Skin of body (tissue), 1 donor: ENCODE measurements at regions not wholly inside any gene's neighbourhood (a gene's known extent, or its start where the extent isn't known, plus 50 kb on each side); places are given as distances from the start of the nearest gene placed in this dataset.
"Not testable (repeated sequence)": the region's sequence is repeated elsewhere in the genome, so short reads cannot be mapped to it uniquely, and the experiment has no call there.

ENCODE experiments used
- DNase-seq: peaks from one replicate; lab custom pipeline; 2025; lab: John Stamatoyannopoulos, UW

GRCh38 chr11:37946155-37946766 is 1348.2 kb upstream of the RAG2 start:
- DNase-seq = peak; percentile 1

- DNase-seq = no peak
Observed at GRCh38 chr11:37942081-37942480, 1344.0 kb upstream of the RAG2 start.

DNA sequence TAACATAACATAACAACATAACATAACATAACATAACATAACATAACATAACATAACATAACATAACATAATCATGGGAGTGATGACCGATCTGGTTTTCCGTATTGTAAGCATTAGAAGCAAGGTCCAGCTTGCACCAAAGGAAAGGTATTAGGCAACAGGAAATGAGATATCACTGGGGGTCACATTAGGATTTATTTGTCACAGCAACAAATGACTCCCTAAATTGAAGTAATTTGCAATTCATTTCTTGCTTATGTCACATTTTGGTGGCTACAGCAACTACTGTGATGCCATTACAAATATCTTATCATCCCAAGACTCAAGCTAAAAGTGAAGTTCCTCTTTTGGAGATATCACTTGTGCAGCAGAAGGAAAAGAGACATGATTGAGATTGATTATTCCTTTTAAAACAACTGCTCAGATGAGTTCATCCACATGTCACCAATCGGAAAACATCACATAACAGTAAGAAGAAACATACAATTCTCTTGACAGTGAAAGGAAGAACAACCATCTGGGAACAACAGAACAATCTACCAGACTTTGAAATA is 1331.1 kb upstream of the RAG2 start:
- DNase-seq = no peak

DNA sequence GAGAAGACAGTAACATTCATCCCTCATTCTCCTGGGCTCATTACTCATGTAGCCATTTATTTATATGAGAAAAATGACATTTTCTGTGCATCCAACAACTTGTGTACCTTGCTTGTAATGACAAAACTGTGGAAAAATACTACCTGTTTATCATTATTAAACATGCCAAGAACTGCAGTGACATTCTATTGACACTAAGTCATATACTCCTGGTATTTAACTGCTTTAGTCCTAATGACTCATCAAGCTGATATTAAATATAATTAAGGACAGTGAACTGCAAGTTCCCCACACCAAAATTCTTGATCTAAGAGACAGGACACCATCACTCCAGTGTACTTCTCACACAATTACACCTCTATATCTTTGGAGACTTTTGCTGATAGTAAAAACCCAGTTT is 1328.7 kb upstream of the RAG2 start:
- DNase-seq = no peak

- no peak for DNase-seq
Observed at GRCh38 chr11:37916331-37916730, 1318.3 kb upstream of the RAG2 start.

DNA sequence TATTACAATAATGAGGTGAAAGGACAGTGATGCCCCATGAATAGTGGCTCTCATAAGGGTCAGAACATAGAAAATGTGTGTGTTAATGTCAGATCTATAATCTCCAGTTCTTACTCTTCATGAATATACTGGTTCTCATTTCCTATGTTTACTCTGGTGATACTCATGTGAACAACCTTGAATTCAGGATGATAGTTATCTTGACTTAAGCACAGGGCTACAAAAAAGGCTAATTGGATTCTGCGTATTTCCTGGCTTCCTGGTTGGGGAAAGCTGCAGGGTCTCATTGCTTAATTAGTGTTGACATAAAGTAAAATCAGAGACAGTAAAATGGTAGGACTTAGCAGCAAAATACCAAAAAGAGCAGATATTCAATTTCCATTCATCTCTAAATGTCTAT is 1316.8 kb upstream of the RAG2 start:
- DNase-seq = no peak

DNA sequence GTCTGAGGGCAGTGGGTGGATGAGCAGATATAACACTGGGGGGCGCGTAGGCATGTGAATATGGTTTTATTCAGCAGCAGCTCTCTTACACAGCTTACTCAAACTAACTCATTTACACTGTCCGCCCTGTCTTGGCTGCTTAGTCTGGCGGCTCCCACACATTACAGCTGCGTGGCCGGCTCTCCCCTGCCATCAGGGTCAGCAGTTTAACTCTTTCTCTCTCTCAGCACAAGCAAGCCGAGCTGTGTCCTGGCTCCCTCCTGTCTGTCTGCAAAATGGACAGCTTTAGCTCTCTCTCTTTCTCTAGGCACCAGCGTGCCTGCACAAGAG is 1310.1 kb upstream of the RAG2 start:
- DNase-seq = no peak

DNA sequence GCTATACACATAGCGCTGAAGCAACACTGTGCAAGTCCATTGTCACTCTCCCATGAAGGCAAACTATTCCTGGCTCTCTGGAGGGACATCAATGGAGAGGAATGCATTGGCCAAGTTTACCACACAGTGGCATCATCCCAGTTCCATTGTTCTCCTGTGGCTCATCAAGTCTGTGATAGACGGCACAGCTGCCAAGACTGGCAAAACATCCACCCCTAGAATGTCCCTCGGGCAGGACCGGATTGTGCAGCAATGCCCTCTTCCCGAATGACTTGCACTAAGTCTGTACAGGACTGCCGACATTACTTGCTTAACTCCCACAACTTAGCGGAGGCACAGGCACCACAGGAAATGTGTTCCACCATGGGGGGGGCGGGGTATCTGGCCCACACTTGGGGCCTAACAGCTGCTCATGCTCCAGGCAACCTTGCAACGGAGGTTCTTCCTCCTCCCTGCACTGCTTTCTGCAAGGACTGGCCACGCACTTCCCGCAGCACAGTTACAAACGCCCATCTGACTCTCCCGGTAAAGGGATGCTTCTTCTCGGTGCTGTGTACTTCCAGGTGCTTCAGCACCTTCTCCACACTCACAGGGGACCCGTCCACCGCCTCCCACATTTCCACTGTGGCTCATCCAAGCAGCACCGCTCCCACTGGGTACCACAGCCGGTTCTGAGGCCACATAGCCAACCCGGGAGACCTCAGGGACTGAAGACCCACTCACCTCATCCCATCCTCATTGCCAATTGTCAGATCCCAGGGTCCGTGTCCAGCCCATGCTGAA is 1309.6 kb upstream of the RAG2 start:
- DNase-seq = no peak

DNA sequence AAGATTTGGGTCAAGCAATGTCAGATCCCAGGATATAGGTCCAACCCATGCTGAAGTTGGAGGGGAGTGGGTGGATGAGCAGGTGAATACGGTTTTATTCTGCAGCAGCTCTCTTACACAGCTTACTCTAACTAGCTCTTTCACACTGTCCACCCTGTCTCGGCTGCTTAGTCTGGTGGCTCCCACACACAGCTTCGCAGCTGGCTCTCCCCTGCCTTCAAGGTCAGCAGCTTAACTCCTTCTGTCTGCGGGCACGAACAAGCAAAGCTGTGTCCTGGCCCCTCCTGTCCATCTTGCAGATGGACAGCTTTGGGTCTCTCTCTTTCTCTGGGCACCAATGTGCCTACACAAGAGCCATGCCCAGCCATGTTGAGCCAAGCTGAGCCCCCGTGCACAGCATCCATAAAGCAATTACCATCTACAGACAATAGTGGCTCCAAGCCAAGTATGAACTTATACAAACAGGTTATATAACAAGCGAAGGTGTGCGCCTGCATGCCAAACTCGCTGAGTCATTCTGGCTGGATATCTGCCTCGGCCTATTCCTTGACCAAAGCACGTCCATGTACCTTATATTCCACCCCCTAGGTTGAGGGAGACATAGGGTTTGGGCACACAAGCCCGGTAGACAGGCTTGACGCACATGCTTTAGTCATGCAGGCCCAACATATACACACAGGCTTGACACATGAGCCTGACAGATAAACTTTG is 1307.8 kb upstream of the RAG2 start:
- no peak for DNase-seq

- no peak for DNase-seq
Observed at GRCh38 chr11:37896016-37896415, 1298.0 kb upstream of the RAG2 start.

- no peak for DNase-seq
Observed at GRCh38 chr11:37881741-37882140, 1283.7 kb upstream of the RAG2 start.

GRCh38 chr11:37861671-37862070 is 1263.6 kb upstream of the RAG2 start:
- no peak for DNase-seq

DNA sequence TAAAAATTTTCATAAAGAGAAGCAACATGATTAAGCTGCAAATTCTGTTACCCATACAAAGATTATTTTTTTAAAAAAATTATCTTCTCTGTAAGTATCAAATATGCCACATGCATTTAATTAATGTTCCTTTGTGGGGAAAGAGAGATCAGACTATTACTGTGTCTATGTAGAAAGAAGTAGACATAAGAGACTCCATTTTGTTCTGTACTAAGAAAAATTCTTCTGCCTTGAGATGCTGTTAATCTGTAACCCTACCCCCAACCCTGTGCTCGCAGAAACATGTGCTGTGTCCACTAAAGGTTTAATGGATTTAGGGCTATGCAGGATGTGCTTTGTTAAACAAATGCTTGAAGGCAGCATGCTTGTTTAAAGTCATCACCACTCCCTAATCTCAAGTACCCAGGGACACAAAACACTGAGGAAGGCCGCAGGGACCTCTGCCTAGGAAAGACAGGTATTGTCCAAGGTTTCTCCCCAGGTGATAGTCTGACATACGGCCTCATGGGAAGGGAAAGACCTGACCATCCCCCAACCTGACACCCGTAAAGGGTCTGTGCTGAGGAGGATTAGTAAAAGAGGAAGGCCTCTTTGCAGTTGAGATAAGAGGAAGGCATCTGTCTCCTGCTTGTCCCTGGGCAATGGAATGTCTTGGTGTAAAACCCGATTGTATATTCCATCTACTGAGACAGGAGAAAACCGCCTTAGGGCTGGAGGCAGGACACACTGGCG is 1260.9 kb upstream of the RAG2 start:
- DNase-seq = not testable (repeated sequence)

- no peak for DNase-seq
Observed at GRCh38 chr11:37858398-37858797, 1260.4 kb upstream of the RAG2 start.

GRCh38 chr11:37857726-37858125 is 1259.7 kb upstream of the RAG2 start:
- DNase-seq = no peak

DNA sequence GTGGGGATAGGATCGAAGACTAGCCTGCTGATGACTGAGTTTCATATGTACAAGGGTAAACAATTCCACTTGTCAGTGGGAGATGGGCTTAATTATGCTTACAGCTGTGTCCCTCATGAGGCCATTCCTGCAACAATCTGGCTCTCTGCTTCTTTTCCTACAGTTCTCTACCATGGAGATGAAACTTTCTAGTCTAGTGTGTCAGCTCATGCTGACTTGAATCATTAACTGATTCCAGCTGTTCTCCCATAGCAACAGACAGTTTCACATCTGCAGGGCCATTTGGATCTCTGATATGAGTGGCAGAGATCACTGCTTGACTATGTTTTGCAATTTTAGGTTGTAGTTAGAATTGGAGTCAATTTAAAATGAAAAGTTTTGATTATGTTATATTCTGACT is 1251.7 kb upstream of the RAG2 start:
- peak; percentile 92 for DNase-seq

DNA sequence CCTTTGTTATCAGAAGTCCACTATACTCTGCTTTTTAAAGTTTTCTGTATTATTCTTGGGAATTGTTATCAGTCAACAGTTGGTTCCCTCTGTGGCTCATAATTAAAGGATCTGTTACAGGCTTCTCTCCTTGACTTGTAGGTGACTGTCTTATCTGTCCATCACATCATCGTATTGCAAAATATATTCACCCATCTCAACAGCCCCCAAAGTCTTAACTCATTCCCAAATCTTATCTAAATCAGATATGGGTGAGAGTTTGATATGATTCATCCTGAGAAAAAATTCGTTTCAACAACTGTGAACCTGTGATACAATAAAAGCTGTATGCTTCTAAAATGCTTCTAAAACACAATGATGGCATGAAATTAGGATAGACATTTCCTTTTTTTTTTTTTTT is 1245.6 kb upstream of the RAG2 start:
- DNase-seq = no peak

DNA sequence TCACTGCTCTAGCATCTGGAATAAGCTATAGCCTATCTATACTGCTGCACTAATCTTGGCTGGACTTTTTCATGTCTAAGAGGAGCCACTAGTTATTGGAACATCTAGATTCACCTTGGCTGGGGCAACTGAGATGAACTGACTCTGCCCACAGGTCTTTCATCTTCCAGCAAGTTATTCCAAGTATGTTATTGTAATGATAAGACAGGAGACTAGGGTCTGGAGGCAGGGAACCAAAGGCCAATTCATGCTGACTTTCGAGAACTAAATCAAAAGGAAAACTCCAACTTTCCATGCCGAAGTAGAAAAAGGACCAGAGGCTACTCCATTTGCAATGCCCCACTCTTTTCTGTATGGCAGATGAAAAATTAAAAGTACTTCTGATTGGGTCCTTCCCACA is 1243.0 kb upstream of the RAG2 start:
- no peak for DNase-seq

GRCh38 chr11:37840345-37840744 is 1242.3 kb upstream of the RAG2 start:
- DNase-seq = not testable (repeated sequence)

DNA sequence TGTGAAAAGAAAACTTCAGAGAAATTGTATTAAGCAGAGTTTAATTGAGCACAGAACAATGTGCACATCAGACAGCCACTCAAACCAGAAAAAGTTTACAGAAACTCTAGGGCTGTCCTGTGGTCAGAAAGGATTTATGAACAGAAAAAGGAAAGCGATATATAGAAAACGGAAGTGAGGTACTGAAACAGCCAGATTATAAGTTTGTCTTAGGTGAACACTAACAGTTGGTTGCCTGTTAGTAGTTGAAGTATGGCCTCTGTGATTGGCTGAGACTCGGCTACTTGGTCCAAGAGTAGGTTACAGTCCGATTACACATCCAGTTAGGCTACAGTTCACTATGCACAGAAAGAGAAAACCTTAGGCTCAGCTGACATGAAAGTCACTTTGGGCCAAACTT is 1232.5 kb upstream of the RAG2 start:
- DNase-seq = no peak

GRCh38 chr11:37817727-37818270 is 1219.8 kb upstream of the RAG2 start:
- DNase-seq = no peak
